Renal pelvis (tissue), 1 donor: ENCODE measurements at regions not wholly inside any gene's neighbourhood (a gene's known extent, or its start where the extent isn't known, plus 50 kb on each side); places are given as distances from the start of the nearest gene placed in this dataset.

Experiments used
- DNase-seq: peaks from one replicate; pipeline ENCODE4 v3.0.0-alpha.2; 2013

DNA sequence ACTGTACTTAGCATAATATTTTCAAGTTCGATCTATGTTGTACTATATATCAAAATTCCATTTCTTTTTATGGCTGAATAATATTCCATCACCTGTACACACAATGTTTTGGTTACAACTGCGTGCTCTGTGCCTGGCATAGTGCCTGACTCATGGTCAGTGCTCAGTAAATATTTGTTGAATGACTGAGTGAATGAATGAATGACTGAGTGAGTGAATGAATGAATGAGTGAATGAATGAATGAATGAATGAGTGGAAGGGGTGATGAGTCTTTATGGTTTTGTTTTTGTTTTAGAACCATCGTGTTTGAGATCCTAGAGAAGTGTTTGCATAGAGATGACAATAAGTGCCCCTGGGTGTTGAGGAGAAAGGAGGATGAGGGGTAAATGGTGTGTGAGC lies 155.3 kb downstream of the MRM1 start:
- DNase-seq: no peak

DNA sequence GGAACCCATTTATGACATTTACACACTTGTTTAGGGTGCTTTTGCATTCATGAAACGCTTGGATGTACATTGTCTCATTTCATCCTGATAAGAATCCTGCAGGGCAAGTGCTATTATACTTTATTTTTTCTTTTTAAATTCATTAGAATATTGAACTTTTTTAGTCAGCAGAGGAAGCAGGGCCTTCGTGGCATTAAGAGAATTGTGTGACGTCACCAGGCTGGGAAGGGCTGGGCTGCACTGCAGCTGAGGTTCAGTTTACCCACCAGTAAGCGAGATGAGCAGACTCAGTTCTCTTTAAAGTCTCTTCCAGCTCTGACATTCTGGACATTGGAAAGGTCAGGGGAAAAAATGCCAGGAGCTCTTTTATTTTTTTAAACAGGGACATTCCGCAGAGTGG lies 159.0 kb downstream of the MRM1 start:
- DNase-seq: no peak

DNA sequence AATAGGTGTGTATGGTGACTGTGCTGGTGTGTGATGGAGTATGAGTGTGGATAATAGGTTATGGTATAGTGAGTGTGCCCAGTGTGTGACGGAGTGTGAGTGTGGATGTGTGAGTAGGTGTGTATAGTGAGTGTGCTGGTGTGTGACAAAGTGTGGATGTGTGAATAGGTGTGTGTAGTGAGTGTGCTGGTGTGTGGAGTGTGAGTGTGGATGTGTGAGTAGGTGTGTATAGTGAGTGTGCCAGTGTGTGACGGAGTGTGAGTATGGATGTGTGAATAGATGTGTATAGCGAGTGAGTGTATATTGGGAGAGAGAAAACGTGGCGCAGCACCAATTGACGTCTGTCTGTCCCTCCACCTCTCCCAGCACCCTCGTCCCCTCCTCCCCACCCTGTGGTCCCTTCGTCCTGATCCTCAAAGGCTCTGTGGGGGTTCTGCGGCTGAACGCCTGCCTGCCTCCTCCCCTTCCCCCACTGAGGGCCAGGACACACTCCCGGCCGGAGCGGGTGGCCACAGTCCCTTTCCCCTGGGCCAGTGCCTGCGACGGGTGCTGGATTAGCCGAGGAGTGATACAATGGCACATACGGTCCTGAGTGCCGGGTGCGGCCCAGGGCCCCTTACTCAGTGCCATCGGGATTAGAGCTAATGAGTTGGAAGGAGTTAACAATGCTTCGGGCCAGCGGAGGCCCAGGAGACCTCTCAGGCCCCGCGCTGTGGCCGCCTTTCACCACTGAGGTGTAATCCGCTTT lies 160.0 kb downstream of the MRM1 start:
- DNase-seq: no peak

DNA sequence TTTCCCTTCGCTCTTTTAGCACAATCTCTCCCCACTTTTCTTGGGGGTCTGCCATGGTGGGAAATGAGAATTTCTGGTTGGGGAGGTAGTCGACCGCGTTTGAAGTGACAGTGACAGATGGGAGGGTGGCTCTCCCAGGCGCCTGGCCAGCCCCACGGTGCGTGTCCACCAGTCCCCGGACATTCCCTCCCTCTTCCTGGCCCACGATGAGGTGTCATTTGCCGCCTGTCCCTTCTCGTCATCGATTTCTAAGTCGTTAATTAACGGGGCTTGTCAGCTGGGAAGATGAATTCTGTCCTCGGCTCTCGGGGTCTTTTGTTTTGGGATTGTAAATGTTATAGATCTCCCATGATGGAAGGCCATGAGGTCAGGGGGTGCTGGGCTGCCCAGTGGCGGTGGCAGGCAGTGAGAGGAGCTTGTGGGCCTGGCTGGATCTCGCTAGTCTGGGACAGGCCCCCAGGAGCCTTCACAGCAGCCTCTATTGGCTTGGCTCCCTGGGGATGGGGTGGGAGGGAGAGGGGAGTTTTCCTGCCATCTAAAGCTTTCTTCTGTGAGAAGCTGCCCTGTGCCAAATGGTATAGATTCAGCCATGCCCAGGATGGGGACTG lies 164.2 kb downstream of the MRM1 start:
- no peak for DNase-seq

- DNase-seq: peak; percentile 73
Measured at GRCh38 chr17:36768394-36768793, 167.0 kb downstream of the MRM1 start.

GRCh38 chr17:36773039-36773438 lies 164.2 kb upstream of the LHX1 start:
- no peak for DNase-seq

DNA sequence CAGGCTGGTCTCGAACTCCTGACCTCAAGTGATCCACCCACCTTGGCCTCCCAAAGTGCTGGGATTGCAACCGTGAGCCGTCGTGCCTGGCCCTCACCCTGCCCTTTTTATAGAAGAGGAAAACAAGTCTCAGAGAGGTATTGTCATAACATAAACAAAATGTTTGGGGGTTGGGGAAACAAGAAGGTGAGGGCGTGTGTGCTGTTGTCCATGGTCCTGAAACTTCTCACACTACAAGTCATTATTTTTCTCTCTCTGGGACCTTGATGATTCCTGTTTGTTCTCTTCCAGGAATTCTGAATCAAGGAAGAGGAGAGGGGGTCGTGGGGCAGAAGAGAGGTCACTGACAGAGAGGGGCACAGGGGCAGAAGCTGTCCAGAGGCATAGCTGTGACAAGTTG lies 160.2 kb upstream of the LHX1 start:
- peak; percentile 67 for DNase-seq

GRCh38 chr17:36778448-36778847 lies 158.8 kb upstream of the LHX1 start:
- DNase-seq: peak; percentile 95

GRCh38 chr17:36779550-36779949 lies 157.7 kb upstream of the LHX1 start:
- DNase-seq: no peak

DNA sequence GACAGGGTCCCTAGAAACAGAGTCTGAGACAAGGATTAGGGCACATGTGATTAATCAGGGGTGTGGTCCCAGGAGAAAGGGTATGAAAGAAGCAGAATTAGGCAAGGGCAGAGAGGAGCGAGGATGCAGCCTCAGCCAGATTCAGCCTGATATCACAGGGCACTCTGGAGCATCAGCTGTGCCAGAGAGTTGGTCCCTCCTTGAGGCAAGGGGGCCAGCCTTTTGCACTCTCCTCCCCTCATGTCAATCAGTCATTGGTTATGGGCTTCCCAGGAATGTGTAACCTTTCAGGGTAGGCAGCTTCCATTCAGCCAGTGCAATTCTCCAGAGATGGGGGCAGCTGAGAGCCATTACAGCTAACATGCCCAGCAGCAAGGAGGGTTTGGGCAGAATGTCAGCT lies 152.6 kb upstream of the LHX1 start:
- no peak for DNase-seq

DNA sequence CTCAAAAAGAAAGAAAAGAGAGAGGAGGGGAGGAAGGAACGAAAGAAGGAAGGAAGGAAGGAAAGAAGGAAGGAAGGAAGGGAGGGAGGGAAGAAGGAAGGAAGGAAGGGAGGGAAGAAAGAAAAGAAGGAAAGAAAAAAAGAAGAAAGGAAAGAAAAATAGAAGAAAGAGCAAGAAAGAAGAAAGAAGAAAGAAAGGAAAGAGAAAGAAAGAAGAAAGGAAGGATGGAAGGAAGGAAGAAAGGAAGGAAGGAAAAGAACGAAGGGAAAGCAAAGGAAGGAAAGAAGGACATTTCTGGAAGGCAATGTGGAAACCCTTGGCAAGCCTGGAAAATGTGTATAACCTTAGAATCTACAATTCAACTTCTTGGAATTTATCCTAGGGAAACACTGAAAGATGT lies 150.4 kb upstream of the LHX1 start:
- DNase-seq: no peak

DNA sequence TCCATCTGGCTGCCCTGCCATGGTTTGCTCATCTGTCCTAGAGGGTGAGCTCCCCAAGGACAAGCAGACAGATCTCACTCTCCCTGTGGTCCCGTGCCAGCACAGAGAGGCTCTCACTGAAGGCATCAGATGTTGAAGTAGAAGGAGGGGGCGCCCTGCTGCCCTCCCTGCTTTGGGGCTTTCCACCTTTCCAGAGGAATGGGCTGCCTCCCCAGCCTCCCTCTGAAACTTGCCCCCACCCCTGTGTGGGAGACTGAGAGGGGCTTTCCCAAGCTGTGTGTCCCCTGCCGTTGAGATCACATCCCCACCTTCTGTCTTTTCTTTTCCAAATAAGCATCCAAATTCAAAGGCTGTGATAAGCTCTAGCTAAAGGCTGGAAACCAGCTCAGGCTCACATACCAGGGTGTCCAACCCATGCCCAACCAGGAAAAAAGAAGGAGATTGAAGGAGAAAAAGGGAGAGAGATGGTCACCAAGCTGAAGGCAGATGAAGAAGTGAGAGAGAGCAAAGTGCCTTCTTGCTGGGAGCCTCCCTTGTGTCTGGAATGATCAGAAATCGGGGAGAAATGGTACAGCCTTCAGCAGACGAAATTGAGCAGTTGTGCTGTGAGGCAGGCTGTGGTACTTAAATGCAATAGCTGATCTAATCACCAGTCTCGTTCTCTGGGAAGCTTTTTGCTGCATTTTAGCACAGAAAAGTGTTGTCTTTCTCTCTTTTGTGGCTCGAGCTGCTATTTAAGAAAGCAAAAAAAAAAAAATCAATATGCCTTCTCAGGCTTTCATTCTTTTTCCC lies 145.9 kb upstream of the LHX1 start:
- DNase-seq: no peak

GRCh38 chr17:36791942-36792475 lies 145.3 kb upstream of the LHX1 start:
- no peak for DNase-seq

DNA sequence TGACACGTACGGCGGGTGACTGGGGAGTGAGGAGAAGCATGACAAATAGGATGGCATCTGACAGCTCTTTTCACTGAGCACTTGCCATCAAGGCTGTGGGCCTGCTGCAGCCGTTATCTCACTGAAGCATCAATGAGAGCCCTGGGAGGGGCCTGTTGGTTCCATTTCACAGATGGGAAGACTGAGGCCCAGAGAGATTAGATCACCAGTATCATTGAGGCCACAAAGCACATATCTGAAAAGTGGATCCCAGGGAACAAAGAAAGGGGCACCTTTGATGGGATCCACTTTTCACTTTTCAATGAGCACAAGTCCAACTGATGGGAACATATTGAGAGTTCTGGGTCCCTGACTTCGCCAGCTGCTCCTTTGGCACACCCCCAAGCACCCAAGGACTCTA lies 144.4 kb upstream of the LHX1 start:
- DNase-seq: no peak

- DNase-seq: no peak
Measured at GRCh38 chr17:36793976-36794375, 143.3 kb upstream of the LHX1 start.

DNA sequence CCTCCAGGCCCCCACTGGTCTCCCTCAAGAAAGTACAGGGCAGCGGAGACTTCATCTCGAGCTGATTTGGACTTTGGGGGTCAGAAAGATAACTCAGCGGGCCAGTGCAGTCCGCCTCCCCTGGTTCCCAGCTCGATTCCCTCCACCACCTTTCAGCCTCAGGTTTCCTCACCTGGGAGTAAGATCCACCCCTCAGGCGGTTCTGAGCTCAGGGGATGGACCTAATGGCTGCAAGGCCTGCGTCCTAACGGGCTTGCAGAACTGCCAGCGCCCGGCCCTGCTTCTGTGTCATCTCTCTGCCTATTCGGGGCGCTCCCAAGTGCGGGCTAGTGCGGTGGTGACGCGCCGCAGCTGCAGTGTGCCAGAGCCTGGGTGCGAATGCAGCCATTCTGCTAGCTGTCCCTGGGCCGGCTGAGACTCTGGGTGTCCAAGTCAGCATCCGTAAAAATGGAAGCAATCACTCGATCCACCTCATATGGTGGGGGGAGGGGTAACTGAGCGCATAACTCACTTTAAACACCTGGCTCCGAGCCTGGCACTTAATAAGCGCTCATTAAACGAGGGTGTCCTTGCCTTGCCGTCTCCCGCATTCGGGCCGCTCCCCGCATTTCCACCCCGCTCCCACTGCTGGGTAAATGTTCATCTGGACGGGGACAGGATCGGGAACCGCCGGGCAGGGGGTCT lies 129.6 kb upstream of the LHX1 start:
- no peak for DNase-seq

DNA sequence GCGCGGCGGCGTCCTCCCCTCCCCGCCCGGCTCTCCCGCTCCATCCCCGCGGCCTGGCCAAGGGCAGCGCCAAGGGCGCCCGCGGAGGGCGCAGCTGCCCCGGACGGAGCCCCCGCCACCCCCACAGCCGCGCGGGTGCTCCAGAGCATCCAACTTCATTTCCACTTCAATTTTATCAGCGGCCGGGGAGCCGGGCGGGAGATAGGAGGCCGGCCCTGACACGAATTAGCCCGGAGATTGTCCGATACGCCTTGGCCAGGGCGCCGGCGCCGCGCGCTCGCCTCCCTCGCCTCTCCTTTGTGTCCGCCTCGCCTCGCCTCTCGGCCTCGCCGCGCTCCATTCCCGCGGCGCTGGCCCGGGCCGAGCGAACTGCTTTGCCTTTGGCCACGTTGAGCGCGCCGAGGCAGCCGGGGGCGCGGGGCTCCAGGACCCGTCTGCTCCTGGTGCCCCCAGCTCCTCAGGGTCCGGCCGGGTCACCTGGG lies 129.1 kb upstream of the LHX1 start:
- no peak for DNase-seq

DNA sequence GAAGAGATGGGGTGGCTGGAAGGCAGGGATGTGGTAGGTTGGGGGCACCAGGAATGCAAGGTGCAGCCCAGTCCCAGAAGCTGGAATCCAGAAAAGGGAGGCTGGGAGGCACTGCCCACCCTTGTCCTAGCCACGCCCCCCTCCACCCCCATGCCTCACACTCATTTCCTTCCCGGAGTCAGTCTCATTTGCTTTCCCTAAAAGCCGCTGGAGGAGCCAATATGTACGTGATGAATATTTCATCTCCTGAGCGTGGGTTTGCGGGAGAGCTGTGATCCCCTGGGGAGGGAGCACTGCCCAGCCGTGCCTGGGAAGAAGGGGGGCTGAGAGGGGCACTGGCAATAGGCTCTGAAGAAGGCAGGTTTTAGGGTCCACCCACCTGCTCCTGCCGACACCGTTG lies 124.5 kb upstream of the LHX1 start:
- no peak for DNase-seq

DNA sequence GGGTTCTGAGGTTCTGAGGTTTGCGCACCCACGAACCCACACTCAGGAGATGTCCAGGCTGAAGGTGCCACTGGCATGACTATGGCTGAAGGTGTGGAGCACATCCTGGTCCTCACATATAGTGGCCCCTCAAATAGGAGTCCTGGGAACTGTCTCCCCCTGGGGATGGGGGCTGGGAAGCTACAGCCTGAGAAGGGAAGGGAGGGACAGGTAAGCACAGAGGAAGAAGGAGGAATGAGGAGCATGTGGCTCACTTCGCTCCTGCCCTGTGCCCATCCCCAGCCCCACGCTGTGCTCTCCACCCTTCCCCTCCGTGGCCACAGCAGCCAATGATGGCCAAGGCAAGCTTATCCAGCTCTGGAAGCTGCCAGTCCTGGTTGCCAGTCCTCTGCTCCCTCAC lies 123.9 kb upstream of the LHX1 start:
- no peak for DNase-seq

GRCh38 chr17:36813957-36814563 lies 123.2 kb upstream of the LHX1 start:
- no peak for DNase-seq

GRCh38 chr17:36814958-36815357 lies 122.3 kb upstream of the LHX1 start:
- no peak for DNase-seq
